WTC11 (cell line): ENCODE measurements at regions not wholly inside any gene's neighbourhood (a gene's known extent, or its start where the extent isn't known, plus 50 kb on each side); places are given as distances from the start of the nearest gene placed in this dataset.

Experiments used
- FOXJ3 ChIP-seq: sonication (generic); formaldehyde crosslinking; IDR thresholded peaks from 2 replicates; pipeline ENCODE4 v1.9.0; 2021; ENCODE audit warnings: missing genetic modification reagents, mild to moderate bottlenecking, borderline replicate concordance
- JUN ChIP-seq: sonication (generic); formaldehyde crosslinking; IDR thresholded peaks from 2 replicates; pipeline ENCODE4 v1.8.0; 2023; ENCODE audit warnings: mild to moderate bottlenecking, missing genetic modification reagents
- TCF7 ChIP-seq: sonication (generic); formaldehyde crosslinking; IDR thresholded peaks from 2 replicates; pipeline ENCODE4 v1.8.0; 2022; ENCODE audit warnings: mild to moderate bottlenecking, low read depth, missing genetic modification reagents, moderate library complexity
- ZNF317 ChIP-seq: sonication (generic); formaldehyde crosslinking; IDR thresholded peaks from 2 replicates; pipeline ENCODE4 v1.8.1; 2023; ENCODE audit warnings: low read depth, mild to moderate bottlenecking, moderate library complexity, missing genetic modification reagents, borderline replicate concordance
- TF ChIP-seq, protein P1 (sequence below): fragments of 200-600 bp; IDR thresholded peaks from 2 replicates; pipeline ENCODE4 v1.8.0; 2022; ENCODE audit warnings: antibody characterized with exemption
- TF ChIP-seq, protein P2 (sequence below): sonication (generic); formaldehyde crosslinking; IDR thresholded peaks from 2 replicates; pipeline ENCODE4 v1.8.1; 2023; ENCODE audit warnings: mild to moderate bottlenecking, missing genetic modification reagents, moderate library complexity

GRCh38 chr5:136418301-136418700, 53.0 kb upstream of the TRPC7 start:
- TF ChIP-seq ZNF317 (CRISPR knock-in tag), result no peak
- TF ChIP-seq, protein P1, sequence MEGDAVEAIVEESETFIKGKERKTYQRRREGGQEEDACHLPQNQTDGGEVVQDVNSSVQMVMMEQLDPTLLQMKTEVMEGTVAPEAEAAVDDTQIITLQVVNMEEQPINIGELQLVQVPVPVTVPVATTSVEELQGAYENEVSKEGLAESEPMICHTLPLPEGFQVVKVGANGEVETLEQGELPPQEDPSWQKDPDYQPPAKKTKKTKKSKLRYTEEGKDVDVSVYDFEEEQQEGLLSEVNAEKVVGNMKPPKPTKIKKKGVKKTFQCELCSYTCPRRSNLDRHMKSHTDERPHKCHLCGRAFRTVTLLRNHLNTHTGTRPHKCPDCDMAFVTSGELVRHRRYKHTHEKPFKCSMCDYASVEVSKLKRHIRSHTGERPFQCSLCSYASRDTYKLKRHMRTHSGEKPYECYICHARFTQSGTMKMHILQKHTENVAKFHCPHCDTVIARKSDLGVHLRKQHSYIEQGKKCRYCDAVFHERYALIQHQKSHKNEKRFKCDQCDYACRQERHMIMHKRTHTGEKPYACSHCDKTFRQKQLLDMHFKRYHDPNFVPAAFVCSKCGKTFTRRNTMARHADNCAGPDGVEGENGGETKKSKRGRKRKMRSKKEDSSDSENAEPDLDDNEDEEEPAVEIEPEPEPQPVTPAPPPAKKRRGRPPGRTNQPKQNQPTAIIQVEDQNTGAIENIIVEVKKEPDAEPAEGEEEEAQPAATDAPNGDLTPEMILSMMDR, result no peak
- no peak for TF ChIP-seq TCF7
- TF ChIP-seq JUN (CRISPR knock-in tag), result no peak
- TF ChIP-seq, protein P2, sequence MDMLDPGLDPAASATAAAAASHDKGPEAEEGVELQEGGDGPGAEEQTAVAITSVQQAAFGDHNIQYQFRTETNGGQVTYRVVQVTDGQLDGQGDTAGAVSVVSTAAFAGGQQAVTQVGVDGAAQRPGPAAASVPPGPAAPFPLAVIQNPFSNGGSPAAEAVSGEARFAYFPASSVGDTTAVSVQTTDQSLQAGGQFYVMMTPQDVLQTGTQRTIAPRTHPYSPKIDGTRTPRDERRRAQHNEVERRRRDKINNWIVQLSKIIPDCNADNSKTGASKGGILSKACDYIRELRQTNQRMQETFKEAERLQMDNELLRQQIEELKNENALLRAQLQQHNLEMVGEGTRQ, result no peak
- TF ChIP-seq FOXJ3 (CRISPR knock-in tag), result no peak
